ENCODE measurements at regions not wholly inside any gene's neighbourhood (a gene's known extent, or its start where the extent isn't known, plus 50 kb on each side); places are given as distances from the start of the nearest gene placed in this dataset.

- no peak for DNase-seq (ENCODE audit: low spot score)
Measured at GRCh38 chr7:114112806-114113205, 194.0 kb upstream of the PPP1R3A start.

GRCh38 chr7:114110666-114111065 lies 191.9 kb upstream of the PPP1R3A start:
- DNase-seq (ENCODE audit: low spot score): no peak

- DNase-seq (ENCODE audit: low spot score): no peak
Measured at GRCh38 chr7:114109721-114110120, 190.9 kb upstream of the PPP1R3A start.

GRCh38 chr7:114109304-114109703 lies 190.5 kb upstream of the PPP1R3A start:
- no peak for DNase-seq (ENCODE audit: low spot score)

GRCh38 chr7:114108510-114108909 lies 189.7 kb upstream of the PPP1R3A start:
- DNase-seq (ENCODE audit: low spot score): no peak

- DNase-seq (ENCODE audit: low spot score): no peak
Measured at GRCh38 chr7:114107522-114107921, 188.7 kb upstream of the PPP1R3A start.

GRCh38 chr7:114104035-114104434 lies 185.2 kb upstream of the PPP1R3A start:
- no peak for DNase-seq (ENCODE audit: low spot score)

GRCh38 chr7:114102996-114103395 lies 184.2 kb upstream of the PPP1R3A start:
- DNase-seq (ENCODE audit: low spot score): no peak

- no peak for DNase-seq (ENCODE audit: low spot score)
Measured at GRCh38 chr7:114102131-114102530, 183.3 kb upstream of the PPP1R3A start.

- DNase-seq (ENCODE audit: low spot score): no peak
Measured at GRCh38 chr7:114100810-114101209, 182.0 kb upstream of the PPP1R3A start.

- DNase-seq (ENCODE audit: low spot score): no peak
Measured at GRCh38 chr7:114099337-114099736, 180.5 kb upstream of the PPP1R3A start.

GRCh38 chr7:114095885-114096284 lies 177.1 kb upstream of the PPP1R3A start:
- no peak for DNase-seq (ENCODE audit: low spot score)

- DNase-seq (ENCODE audit: low spot score): no peak
Measured at GRCh38 chr7:114088470-114088940, 169.7 kb upstream of the PPP1R3A start.

- no peak for DNase-seq (ENCODE audit: low spot score)
Measured at GRCh38 chr7:114087653-114088469, 169.1 kb upstream of the PPP1R3A start.

- DNase-seq (ENCODE audit: low spot score): no peak
Measured at GRCh38 chr7:114086914-114087652, 168.3 kb upstream of the PPP1R3A start.

GRCh38 chr7:114086537-114086913 lies 167.7 kb upstream of the PPP1R3A start:
- DNase-seq (ENCODE audit: low spot score): no peak

- peak; percentile 75 for DNase-seq (ENCODE audit: low spot score)
Measured at GRCh38 chr7:114085592-114086501, 167.0 kb upstream of the PPP1R3A start.

GRCh38 chr7:114085313-114085591 lies 166.4 kb upstream of the PPP1R3A start:
- DNase-seq (ENCODE audit: low spot score): no peak

GRCh38 chr7:114084472-114085312 lies 165.9 kb upstream of the PPP1R3A start:
- no peak for DNase-seq (ENCODE audit: low spot score)

GRCh38 chr7:114084002-114084471 lies 165.2 kb upstream of the PPP1R3A start:
- no peak for DNase-seq (ENCODE audit: low spot score)

Measured in H4 (cell line).